Astrocyte (in vitro differentiated cells and primary cell): ENCODE measurements at regions not wholly inside any gene's neighbourhood (a gene's known extent, or its start where the extent isn't known, plus 50 kb on each side); places are given as distances from the start of the nearest gene placed in this dataset.

ENCODE experiments used
- EZH2 ChIP-seq: IDR thresholded peaks from 2 replicates; pipeline ENCODE4 v1.6.1; 2012; ENCODE audit warnings: mild to moderate bottlenecking, low read length, inconsistent platforms; ENCODE audit not compliant: insufficient read depth
- TF ChIP-seq, protein P1 (sequence below): IDR thresholded peaks from 2 replicates; pipeline ENCODE4 v1.5.1; 2011; ENCODE audit warnings: low read depth, mild to moderate bottlenecking, inconsistent platforms, low read length, moderate library complexity; ENCODE audit not compliant: insufficient read depth

DNA sequence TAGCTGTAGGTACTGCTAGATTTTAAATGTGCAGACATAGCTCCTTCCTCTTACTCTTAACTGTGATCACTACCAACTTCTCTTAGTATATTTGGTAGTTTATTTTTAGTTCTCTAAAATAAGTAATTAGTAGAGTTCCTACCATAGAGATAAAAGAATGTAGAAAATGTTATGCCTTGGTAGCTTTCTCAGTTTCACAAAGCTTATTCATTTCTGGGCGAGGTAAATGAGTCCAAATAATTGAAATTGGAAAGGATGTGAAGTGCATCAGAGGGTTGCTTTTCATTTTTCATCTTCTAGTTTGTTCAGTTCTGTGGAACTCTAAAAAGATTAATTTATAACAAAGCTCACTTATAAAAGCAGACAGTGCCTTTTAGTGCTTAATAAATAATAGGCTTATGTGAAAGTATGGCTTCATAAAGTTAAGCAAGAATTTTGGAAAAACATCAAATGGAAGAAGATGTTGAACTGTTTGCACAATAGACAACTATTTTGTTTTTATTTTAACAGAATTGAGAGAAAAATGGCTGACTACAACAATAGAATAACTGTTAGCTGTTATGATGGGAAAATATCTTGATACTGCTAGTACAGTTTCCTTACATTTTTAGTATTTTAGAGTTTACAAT is 303.7 kb downstream of the UTRN start:
- TF ChIP-seq EZH2: no peak
- TF ChIP-seq, protein P1, sequence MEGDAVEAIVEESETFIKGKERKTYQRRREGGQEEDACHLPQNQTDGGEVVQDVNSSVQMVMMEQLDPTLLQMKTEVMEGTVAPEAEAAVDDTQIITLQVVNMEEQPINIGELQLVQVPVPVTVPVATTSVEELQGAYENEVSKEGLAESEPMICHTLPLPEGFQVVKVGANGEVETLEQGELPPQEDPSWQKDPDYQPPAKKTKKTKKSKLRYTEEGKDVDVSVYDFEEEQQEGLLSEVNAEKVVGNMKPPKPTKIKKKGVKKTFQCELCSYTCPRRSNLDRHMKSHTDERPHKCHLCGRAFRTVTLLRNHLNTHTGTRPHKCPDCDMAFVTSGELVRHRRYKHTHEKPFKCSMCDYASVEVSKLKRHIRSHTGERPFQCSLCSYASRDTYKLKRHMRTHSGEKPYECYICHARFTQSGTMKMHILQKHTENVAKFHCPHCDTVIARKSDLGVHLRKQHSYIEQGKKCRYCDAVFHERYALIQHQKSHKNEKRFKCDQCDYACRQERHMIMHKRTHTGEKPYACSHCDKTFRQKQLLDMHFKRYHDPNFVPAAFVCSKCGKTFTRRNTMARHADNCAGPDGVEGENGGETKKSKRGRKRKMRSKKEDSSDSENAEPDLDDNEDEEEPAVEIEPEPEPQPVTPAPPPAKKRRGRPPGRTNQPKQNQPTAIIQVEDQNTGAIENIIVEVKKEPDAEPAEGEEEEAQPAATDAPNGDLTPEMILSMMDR: no peak
